ENCODE measurements at regions not wholly inside any gene's neighbourhood (a gene's known extent, or its start where the extent isn't known, plus 50 kb on each side); places are given as distances from the start of the nearest gene placed in this dataset.

- no peak for TF ChIP-seq EZH2 (IDR thresholded peaks at IDR 0.05; ENCODE audit: borderline replicate concordance, low read depth, low read length, severe bottlenecking)
- TF ChIP-seq MAX (IDR thresholded peaks at IDR 0.05; ENCODE audit: insufficient read depth, insufficient read length), result no peak
- TF ChIP-seq POLR2A (IDR thresholded peaks at IDR 0.05; ENCODE audit: low read depth, low read length), result no peak
- no peak for TF ChIP-seq CTCF (IDR thresholded peaks at IDR 0.05; ENCODE audit: extremely low read depth in 1 of 2, insufficient read depth in 1 of 2, low read depth in 1 of 2, low read length in 2 of 2)
- TF ChIP-seq POLR2AphosphoS5 (IDR thresholded peaks at IDR 0.05; ENCODE audit: insufficient read depth, low read depth, low read length), result no peak
- no peak for TF ChIP-seq JUN (IDR thresholded peaks at IDR 0.05; ENCODE audit: borderline replicate concordance, insufficient read depth, insufficient read length, low read depth)
- no peak for TF ChIP-seq MYC (IDR thresholded peaks at IDR 0.05; ENCODE audit: low read depth, low read length)
- TF ChIP-seq FOS (IDR thresholded peaks at IDR 0.05; ENCODE audit: borderline replicate concordance, insufficient read depth, low read length), result no peak
Measured at GRCh38 chr1:37169743-37170275, 135.5 kb upstream of the GRIK3 start.

Measured in endothelial cell of umbilical vein (primary cell).